IMR-90 (cell line): ENCODE measurements at regions not wholly inside any gene's neighbourhood (a gene's known extent, or its start where the extent isn't known, plus 50 kb on each side); places are given as distances from the start of the nearest gene placed in this dataset.

Experiments used
- ATAC-seq: fragments of 200-7000 bp; cut with Tn5 transposase; 2 replicates; pipeline ENCODE4 v1.9.1; 2020; ENCODE audit warnings: low read depth, mild to moderate bottlenecking, moderate library complexity
- BruUV-seq: library from RNA; stranded (reverse); fragments of 400-500 nt; replicated peaks from 2 replicates; lab custom pipeline; 2021; lab: Mats Ljungman, UMichigan
- CTCF ChIA-PET: fragments of 300-600 bp; formaldehyde crosslinking; extraction: SDS; loops from one replicate; lab custom pipeline; 2021; ENCODE audit warnings: antibody characterized with exemption; lab: Yijun Ruan, JAX
- POLR2A ChIA-PET: fragments of 300-600 bp; sonication (Branson Sonifier 250); formaldehyde crosslinking; loops from one replicate; lab custom pipeline; 2022; ENCODE audit warnings: antibody characterized with exemption; ENCODE audit not compliant: unreplicated experiment; lab: Charles Lee
- DNase-seq: peaks from one replicate; pipeline ENCODE4 v3.0.0; 2013
- H2AFZ ChIP-seq: replicated peaks from 2 replicates; pipeline ENCODE3; 2013; ENCODE audit warnings: low read length, mild to moderate bottlenecking; ENCODE audit not compliant: poor library complexity
- H2AK5ac ChIP-seq: 2 replicates; pipeline ENCODE4 v1.6.1; 2013; ENCODE audit warnings: low read depth, low read length, inconsistent platforms
- H2AK9ac ChIP-seq: replicated peaks from 2 replicates; pipeline ENCODE3; 2013; ENCODE audit warnings: mild to moderate bottlenecking, low read depth, low read length, moderate library complexity; ENCODE audit not compliant: poor library complexity
- H2BK120ac ChIP-seq: 2 replicates; pipeline ENCODE4 v1.6.1; 2013; ENCODE audit warnings: low read depth, low read length, inconsistent platforms
- H2BK15ac ChIP-seq: 3 replicates; pipeline ENCODE4 v1.6.1; 2013; ENCODE audit warnings: low read depth, low read length, inconsistent platforms
- H2BK20ac ChIP-seq: 2 replicates; pipeline ENCODE4 v1.6.1; 2013; ENCODE audit warnings: low read depth, mild to moderate bottlenecking, inconsistent platforms, low read length, moderate library complexity
- H2BK5ac ChIP-seq: 2 replicates; pipeline ENCODE4 v1.6.1; 2013; ENCODE audit warnings: mild to moderate bottlenecking, low read depth, low read length, inconsistent platforms; ENCODE audit not compliant: poor library complexity, severe bottlenecking
- H3K14ac ChIP-seq: replicated peaks from 2 replicates; pipeline ENCODE4 v1.6.1; 2013; ENCODE audit warnings: low read depth, low read length, inconsistent platforms
- H3K18ac ChIP-seq: 2 replicates; pipeline ENCODE4 v1.6.1; 2013; ENCODE audit warnings: low read depth, low read length, control low read depth
- H3K23ac ChIP-seq: 2 replicates; pipeline ENCODE4 v1.6.1; 2013; ENCODE audit warnings: low read depth, low read length, inconsistent platforms
- H3K27ac ChIP-seq: 2 replicates; pipeline ENCODE4 v1.5.1; 2013; ENCODE audit warnings: mild to moderate bottlenecking, control low read depth, low read length; ENCODE audit not compliant: insufficient read depth
- H3K27me3 ChIP-seq: 2 replicates; pipeline ENCODE4 v1.6.1; 2013; ENCODE audit warnings: low read length; ENCODE audit not compliant: control insufficient read depth, insufficient read depth
- H3K36me3 ChIP-seq: 2 replicates; pipeline ENCODE4 v1.6.1; 2013; ENCODE audit warnings: low read length, mixed read lengths; ENCODE audit not compliant: control insufficient read depth, insufficient read depth
- H3K4ac ChIP-seq: 2 replicates; pipeline ENCODE4 v1.6.1; 2013; ENCODE audit warnings: low read depth, low read length, inconsistent platforms
- H3K4me1 ChIP-seq: 2 replicates; pipeline ENCODE4 v1.6.1; 2013; ENCODE audit warnings: low read length, mixed read lengths; ENCODE audit not compliant: control insufficient read depth, insufficient read depth
- H3K4me2 ChIP-seq: 2 replicates; pipeline ENCODE4 v1.6.1; 2013; ENCODE audit warnings: low read depth, mild to moderate bottlenecking, control low read depth, low read length, moderate library complexity
- H3K4me3 ChIP-seq: 2 replicates; pipeline ENCODE4 v1.5.1; 2013; ENCODE audit warnings: low read depth, mild to moderate bottlenecking, control low read depth, low read length, moderate library complexity; ENCODE audit not compliant: insufficient read depth
- H3K56ac ChIP-seq: 2 replicates; pipeline ENCODE4 v1.6.1; 2013; ENCODE audit warnings: low read length, inconsistent platforms; ENCODE audit not compliant: insufficient read depth; ENCODE audit errors: extremely low read depth
- H3K79me1 ChIP-seq, 2 experiments: 2 replicates each; pipeline ENCODE4 v1.6.1; 2013; ENCODE audit warnings: low read length in 2 of 2, inconsistent platforms in 1 of 2, low read depth in 1 of 2
- H3K9ac ChIP-seq: 2 replicates; pipeline ENCODE4 v1.6.1; 2013; ENCODE audit warnings: low read depth, low read length, control low read depth
- H3K9me1 ChIP-seq: 2 replicates; pipeline ENCODE4 v1.6.1; 2013; ENCODE audit warnings: low read length, inconsistent platforms; ENCODE audit not compliant: insufficient read depth
- H3K9me3 ChIP-seq: 2 replicates; pipeline ENCODE4 v1.6.1; 2013; ENCODE audit warnings: low read length; ENCODE audit not compliant: control insufficient read depth, insufficient read depth
- H4K20me1 ChIP-seq: 2 replicates; pipeline ENCODE4 v1.6.1; 2013; ENCODE audit warnings: low read length, inconsistent platforms; ENCODE audit not compliant: insufficient read depth
- H4K5ac ChIP-seq: 2 replicates; pipeline ENCODE4 v1.6.1; 2013; ENCODE audit warnings: mild to moderate bottlenecking, low read depth, low read length, control low read depth
- H4K8ac ChIP-seq, 2 experiments: 2 replicates each; pipeline ENCODE4 v1.6.1; 2013; ENCODE audit warnings: low read depth in 2 of 2, low read length in 2 of 2, control low read depth in 1 of 2, inconsistent platforms in 1 of 2
- H4K91ac ChIP-seq: 2 replicates; pipeline ENCODE4 v1.6.1; 2013; ENCODE audit warnings: low read depth, low read length, inconsistent platforms; ENCODE audit not compliant: insufficient read depth
- BHLHE40 ChIP-seq: fragments of 150-350 bp; IDR thresholded peaks from 2 replicates; pipeline ENCODE4 v1.6.1; 2016; ENCODE audit warnings: mild to moderate bottlenecking, low read depth, low read length
- CEBPB ChIP-seq: IDR thresholded peaks from 2 replicates; pipeline ENCODE4 v1.6.1; 2012; ENCODE audit warnings: low read depth, low read length, improper control_type of control experiment
- CHD1 ChIP-seq: IDR thresholded peaks from 2 replicates; pipeline ENCODE4 v1.6.1; 2012; ENCODE audit warnings: low read depth, low read length, improper control_type of control experiment
- CTCF ChIP-seq: conservative IDR thresholded peaks from 2 replicates; pipeline ENCODE4 v1.5.1; 2012; ENCODE audit warnings: mild to moderate bottlenecking, low read depth, low read length, improper control_type of control experiment
- FOS ChIP-seq: fragments of 150-350 bp; IDR thresholded peaks from 2 replicates; pipeline ENCODE4 v1.6.1; 2016; ENCODE audit warnings: low read depth, low read length
- MAFK ChIP-seq: IDR thresholded peaks from 2 replicates; pipeline ENCODE4 v1.6.1; 2012; ENCODE audit warnings: low read depth, low read length, improper control_type of control experiment
- MAZ ChIP-seq: IDR thresholded peaks from 2 replicates; pipeline ENCODE4 v1.6.1; 2012; ENCODE audit warnings: low read depth, mild to moderate bottlenecking, low read length, improper control_type of control experiment, moderate library complexity, borderline replicate concordance
- MXI1 ChIP-seq: IDR thresholded peaks from 2 replicates; pipeline ENCODE4 v1.6.1; 2012; ENCODE audit warnings: low read depth, mild to moderate bottlenecking, low read length, moderate library complexity, borderline replicate concordance
- NFE2L2 ChIP-seq: fragments of 150-350 bp; IDR thresholded peaks from 2 replicates; pipeline ENCODE4 v1.6.1; 2016; ENCODE audit warnings: low read depth, mild to moderate bottlenecking, low read length
- POLR2A ChIP-seq: IDR thresholded peaks from 2 replicates; pipeline ENCODE4 v1.6.1; 2012; ENCODE audit warnings: mild to moderate bottlenecking, low read depth, low read length
- RAD21 ChIP-seq: IDR thresholded peaks from 2 replicates; pipeline ENCODE4 v1.6.1; 2012; ENCODE audit warnings: low read length, improper control_type of control experiment
- RCOR1 ChIP-seq: IDR thresholded peaks from 2 replicates; pipeline ENCODE4 v1.6.1; 2012; ENCODE audit warnings: mild to moderate bottlenecking, low read length, improper control_type of control experiment; ENCODE audit not compliant: insufficient replicate concordance
- RFX5 ChIP-seq: IDR thresholded peaks from 2 replicates; pipeline ENCODE4 v1.8.0; 2012; ENCODE audit warnings: low read depth, mild to moderate bottlenecking, low read length, moderate library complexity
- SMC3 ChIP-seq: fragments of 150-350 bp; IDR thresholded peaks from 2 replicates; pipeline ENCODE4 v1.6.1; 2016; ENCODE audit warnings: low read depth, mild to moderate bottlenecking, antibody characterized with exemption, low read length, moderate library complexity
- WGBS, 2 experiments: methylation state at CpG; one replicate each; pipeline versions ENCODE4 v1.1.5 to v1.1.7; 2013; ENCODE audit warnings: missing lambda C conversion rate in 2 of 2; ENCODE audit not compliant: insufficient read length in 1 of 2; ENCODE audit errors: extremely low coverage in 2 of 2; 5-methylcytosine and 5-hydroxymethylcytosine counted together
- dilution Hi-C: fragments of 300-500 bp; cut with HindIII; formaldehyde crosslinking; loops from one replicate; pipeline ENCODE4 v1.14.3; 2018; ENCODE audit warnings: low sequenced_read_pairs; ENCODE audit not compliant: unreplicated experiment
- in situ Hi-C: fragments of 300-500 bp; cut with MboI; formaldehyde crosslinking; loops from 3 replicates; pipeline ENCODE4 v1.14.3; 2019; ENCODE audit warnings: low sequenced_read_pairs, inconsistent platforms, mixed read lengths
- intact Hi-C: fragments of 100-400 bp; cut with micrococcal nuclease; formaldehyde crosslinking; loops from 2 replicates; pipeline ENCODE4 v1.10.0; 2022
- TF ChIP-seq, protein P1 (sequence below): fragments of 150-350 bp; IDR thresholded peaks from 2 replicates; pipeline ENCODE4 v1.6.1; 2017; ENCODE audit warnings: mild to moderate bottlenecking, antibody characterized with exemption, low read length, low read depth
- TF ChIP-seq, protein P2 (sequence below): fragments of 150-350 bp; IDR thresholded peaks from 2 replicates; pipeline ENCODE4 v1.6.1; 2016; ENCODE audit warnings: low read depth, mild to moderate bottlenecking, low read length, moderate library complexity, borderline replicate concordance

DNA sequence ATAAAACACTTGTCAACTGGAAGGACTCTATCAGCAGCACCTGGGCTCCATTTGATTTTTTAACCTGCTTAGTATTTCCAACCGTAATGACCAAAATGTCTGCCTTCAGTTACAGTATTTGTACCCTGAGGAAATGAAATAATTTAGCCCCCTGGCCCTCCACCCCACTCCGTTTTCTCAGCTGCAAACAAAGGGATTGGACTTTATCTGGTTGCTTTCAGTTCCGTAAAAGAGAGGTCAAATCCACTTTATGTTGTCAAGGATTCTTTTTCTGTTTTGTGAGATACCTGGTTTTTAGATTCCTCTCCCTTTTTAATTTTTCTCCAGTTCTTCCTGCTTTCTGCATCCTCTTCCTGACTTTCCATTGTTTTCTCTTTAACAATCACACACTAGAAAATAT lies 64.4 kb upstream of the BMP2 start:
- H3K4me2 ChIP-seq = no peak overlapping the region
- H2BK20ac ChIP-seq = no peak overlapping the region
- no peak overlapping the region for H3K4me3 ChIP-seq
- no peak overlapping the region for H2AK9ac ChIP-seq
- no peaks in the 10 kb centered on the region for H3K9me3 ChIP-seq
- POLR2A ChIA-PET = no interaction called here
- H3K23ac ChIP-seq = no peak overlapping the region
- DNase-seq (no peak), ATAC-seq (no peak)
- no peaks in the 10 kb centered on the region for H3K79me1 ChIP-seq
- no CpG with 5 or more reads among the region's 3 CpGs for WGBS, 2 experiments
- in situ Hi-C loops = no loop called here
- no peak overlapping the region for H3K27ac ChIP-seq
- H3K9me1 ChIP-seq = peaks cover 7% of the 10 kb centered on the region; the same call in 1 of the 2 replicates
- no peak overlapping the region for H4K8ac ChIP-seq
- BruUV-seq = no TSS peak
- CTCF ChIA-PET = no interaction called here
- H3K4me1 ChIP-seq = peaks cover 17% of the 10 kb centered on the region
- H4K20me1 ChIP-seq = no peaks in the 10 kb centered on the region
- no peak overlapping the region for H3K14ac ChIP-seq
- no peak for TF ChIP-seq CHD1
- TF ChIP-seq RCOR1 = no peak
- TF ChIP-seq, protein P1, sequence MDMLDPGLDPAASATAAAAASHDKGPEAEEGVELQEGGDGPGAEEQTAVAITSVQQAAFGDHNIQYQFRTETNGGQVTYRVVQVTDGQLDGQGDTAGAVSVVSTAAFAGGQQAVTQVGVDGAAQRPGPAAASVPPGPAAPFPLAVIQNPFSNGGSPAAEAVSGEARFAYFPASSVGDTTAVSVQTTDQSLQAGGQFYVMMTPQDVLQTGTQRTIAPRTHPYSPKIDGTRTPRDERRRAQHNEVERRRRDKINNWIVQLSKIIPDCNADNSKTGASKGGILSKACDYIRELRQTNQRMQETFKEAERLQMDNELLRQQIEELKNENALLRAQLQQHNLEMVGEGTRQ = no peak
- TF ChIP-seq MAFK = no peak
- no peak for TF ChIP-seq MAZ
- TF ChIP-seq RAD21 = no peak
- TF ChIP-seq CEBPB = no peak
- no peak for TF ChIP-seq MXI1
- TF ChIP-seq, protein P2, sequence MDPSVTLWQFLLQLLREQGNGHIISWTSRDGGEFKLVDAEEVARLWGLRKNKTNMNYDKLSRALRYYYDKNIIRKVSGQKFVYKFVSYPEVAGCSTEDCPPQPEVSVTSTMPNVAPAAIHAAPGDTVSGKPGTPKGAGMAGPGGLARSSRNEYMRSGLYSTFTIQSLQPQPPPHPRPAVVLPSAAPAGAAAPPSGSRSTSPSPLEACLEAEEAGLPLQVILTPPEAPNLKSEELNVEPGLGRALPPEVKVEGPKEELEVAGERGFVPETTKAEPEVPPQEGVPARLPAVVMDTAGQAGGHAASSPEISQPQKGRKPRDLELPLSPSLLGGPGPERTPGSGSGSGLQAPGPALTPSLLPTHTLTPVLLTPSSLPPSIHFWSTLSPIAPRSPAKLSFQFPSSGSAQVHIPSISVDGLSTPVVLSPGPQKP = no peak
- TF ChIP-seq SMC3 = no peak
- no peak for TF ChIP-seq BHLHE40
- TF ChIP-seq CTCF = no peak
- TF ChIP-seq RFX5 = no peak
- no peak for TF ChIP-seq FOS
- TF ChIP-seq NFE2L2 = no peak
- no peak for TF ChIP-seq POLR2A
- no peak overlapping the region for H2BK5ac ChIP-seq
- H3K56ac ChIP-seq = no peak overlapping the region
- dilution Hi-C loops = no loop called here
- H2AK5ac ChIP-seq = no peak overlapping the region
- H2AFZ ChIP-seq = no peak overlapping the region
- intact Hi-C loops = no loop called here
- H3K9ac ChIP-seq = no peak overlapping the region
- H3K36me3 ChIP-seq = no peaks in the 10 kb centered on the region
- H3K4ac ChIP-seq = no peak overlapping the region
- H4K5ac ChIP-seq = no peak overlapping the region
- no peak overlapping the region for H4K91ac ChIP-seq
- H2BK120ac ChIP-seq = no peak overlapping the region; the same call in 1 of the 2 replicates
- H2BK15ac ChIP-seq = no peak overlapping the region
- no peaks in the 10 kb centered on the region for H3K27me3 ChIP-seq
- H3K18ac ChIP-seq = no peak overlapping the region
